PC-9 (cell line): ENCODE measurements at regions not wholly inside any gene's neighbourhood (a gene's known extent, or its start where the extent isn't known, plus 50 kb on each side); places are given as distances from the start of the nearest gene placed in this dataset.

ENCODE experiments used
- BruUV-seq: library from RNA; stranded (reverse); fragments of 400-500 nt; replicated peaks from 2 replicates; lab custom pipeline; 2021; lab: Mats Ljungman, UMichigan
- CTCF ChIA-PET: fragments of 300-600 bp; sonication (Branson Sonifier 250); formaldehyde crosslinking; loops from one replicate; lab custom pipeline; 2022; ENCODE audit warnings: antibody characterized with exemption; lab: Charles Lee
- POLR2A ChIA-PET: fragments of 300-600 bp; sonication (Branson Sonifier 250); formaldehyde crosslinking; loops from one replicate; lab custom pipeline; 2022; ENCODE audit warnings: antibody characterized with exemption; ENCODE audit not compliant: unreplicated experiment; lab: Charles Lee
- DNase-seq, 2 experiments: peaks; one replicate each; pipeline versions ENCODE4 v3.0.0 to v3.0.0-alpha.2; 2015 to 2022; ENCODE audit warnings: mixed read lengths in 1 of 2
- H2AFZ ChIP-seq: fragments of 200-600 bp; sonication (generic); 2 replicates; pipeline ENCODE4 v1.8.1; 2017; ENCODE audit warnings: antibody characterized with exemption
- H3F3A ChIP-seq: fragments of 200-600 bp; sonication (generic); 2 replicates; pipeline ENCODE4 v1.8.1; 2017; ENCODE audit warnings: antibody characterized with exemption, mild to moderate bottlenecking, low read depth; ENCODE audit not compliant: insufficient read depth
- H3K27ac ChIP-seq: fragments of 200-600 bp; sonication (generic); 2 replicates; pipeline ENCODE4 v1.6.1; 2016; ENCODE audit warnings: mixed run types
- H3K27me3 ChIP-seq: fragments of 200-600 bp; sonication (generic); 2 replicates; pipeline ENCODE4 v1.6.1; 2016; ENCODE audit warnings: low read depth, mixed run types; ENCODE audit not compliant: insufficient read depth
- H3K36me3 ChIP-seq: fragments of 200-600 bp; sonication (generic); 2 replicates; pipeline ENCODE4 v1.6.1; 2016; ENCODE audit warnings: low read depth, mixed run types
- H3K4me1 ChIP-seq: fragments of 200-600 bp; sonication (generic); replicated peaks from 2 replicates; pipeline ENCODE4 v1.6.1; 2016; ENCODE audit warnings: mixed run types; ENCODE audit not compliant: insufficient read depth
- H3K4me2 ChIP-seq: fragments of 200-600 bp; sonication (generic); 2 replicates; pipeline ENCODE4 v1.6.1; 2017; ENCODE audit warnings: mixed run types
- H3K4me3 ChIP-seq: fragments of 200-600 bp; sonication (generic); 2 replicates; pipeline ENCODE4 v1.6.1; 2016; ENCODE audit warnings: mixed run types
- H3K79me2 ChIP-seq: fragments of 200-600 bp; sonication (generic); 2 replicates; pipeline ENCODE4 v1.6.1; 2017; ENCODE audit warnings: low read depth, mixed run types
- H3K9me2 ChIP-seq: fragments of 200-600 bp; sonication (generic); 2 replicates; pipeline ENCODE4 v1.8.1; 2017; ENCODE audit warnings: mild to moderate bottlenecking; ENCODE audit not compliant: insufficient read depth
- H3K9me3 ChIP-seq: fragments of 200-600 bp; sonication (generic); 2 replicates; pipeline ENCODE4 v1.8.1; 2016; ENCODE audit warnings: low read depth; ENCODE audit not compliant: insufficient read depth
- H4K20me1 ChIP-seq: fragments of 200-600 bp; sonication (generic); 2 replicates; pipeline ENCODE4 v1.8.1; 2017; ENCODE audit not compliant: insufficient read depth
- EZH2 ChIP-seq: fragments of 200-600 bp; sonication (generic); IDR thresholded peaks from 2 replicates; pipeline ENCODE4 v1.8.0; 2017; ENCODE audit warnings: antibody characterized with exemption, low read depth
- intact Hi-C: fragments of 100-400 bp; cut with micrococcal nuclease; formaldehyde crosslinking; loops from one replicate; pipeline ENCODE4 v1.10.0; 2022; ENCODE audit not compliant: unreplicated experiment
- TF ChIP-seq, protein P1 (sequence below): fragments of 200-600 bp; sonication (generic); conservative IDR thresholded peaks from 2 replicates; pipeline ENCODE4 v1.6.1; 2017; ENCODE audit warnings: mixed run types, antibody characterized with exemption, mild to moderate bottlenecking, moderate library complexity

DNA sequence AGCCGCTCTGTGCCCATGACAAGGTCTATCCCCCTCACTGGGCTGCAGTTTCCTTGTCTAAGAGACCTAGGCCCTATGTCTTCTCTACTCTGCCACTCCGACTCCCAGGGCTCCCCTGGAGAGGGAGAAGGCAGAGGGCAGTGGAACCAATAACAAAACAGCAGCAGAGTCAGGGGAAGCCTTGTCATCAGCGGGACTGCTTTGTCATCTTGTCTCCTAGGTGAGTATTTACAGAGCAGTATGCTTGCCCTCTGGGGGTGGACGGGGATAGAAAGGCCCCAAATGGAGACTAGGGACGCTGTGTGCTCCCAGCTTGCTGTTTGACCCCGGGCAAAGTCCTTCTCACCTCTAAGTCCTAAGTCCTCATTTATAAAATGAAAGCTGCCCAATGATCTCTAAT, 318.5 kb downstream of the CDK5RAP2 start:
- BruUV-seq: no TSS peak
- Histone ChIP-seq H3K9me3 (no peaks in the 10 kb centered on the region), H3K4me3 (no peak overlapping the region), H4K20me1 (no peaks in the 10 kb centered on the region), H3K9me2 (no peaks in the 10 kb centered on the region), H3K27me3 (peaks cover 25% of the 10 kb centered on the region; the same call in 1 of the 2 replicates), H3K27ac (no peak overlapping the region), H3F3A (no peaks in the 10 kb centered on the region), H2AFZ (no peak overlapping the region), H3K36me3 (no peaks in the 10 kb centered on the region), H3K79me2 (no peaks in the 10 kb centered on the region), H3K4me2 (no peak overlapping the region), H3K4me1 (no peaks in the 10 kb centered on the region)
- DNase-seq: no peak
- POLR2A ChIA-PET: no interaction called here
- CTCF ChIA-PET: no interaction called here
- TF ChIP-seq, protein P1, sequence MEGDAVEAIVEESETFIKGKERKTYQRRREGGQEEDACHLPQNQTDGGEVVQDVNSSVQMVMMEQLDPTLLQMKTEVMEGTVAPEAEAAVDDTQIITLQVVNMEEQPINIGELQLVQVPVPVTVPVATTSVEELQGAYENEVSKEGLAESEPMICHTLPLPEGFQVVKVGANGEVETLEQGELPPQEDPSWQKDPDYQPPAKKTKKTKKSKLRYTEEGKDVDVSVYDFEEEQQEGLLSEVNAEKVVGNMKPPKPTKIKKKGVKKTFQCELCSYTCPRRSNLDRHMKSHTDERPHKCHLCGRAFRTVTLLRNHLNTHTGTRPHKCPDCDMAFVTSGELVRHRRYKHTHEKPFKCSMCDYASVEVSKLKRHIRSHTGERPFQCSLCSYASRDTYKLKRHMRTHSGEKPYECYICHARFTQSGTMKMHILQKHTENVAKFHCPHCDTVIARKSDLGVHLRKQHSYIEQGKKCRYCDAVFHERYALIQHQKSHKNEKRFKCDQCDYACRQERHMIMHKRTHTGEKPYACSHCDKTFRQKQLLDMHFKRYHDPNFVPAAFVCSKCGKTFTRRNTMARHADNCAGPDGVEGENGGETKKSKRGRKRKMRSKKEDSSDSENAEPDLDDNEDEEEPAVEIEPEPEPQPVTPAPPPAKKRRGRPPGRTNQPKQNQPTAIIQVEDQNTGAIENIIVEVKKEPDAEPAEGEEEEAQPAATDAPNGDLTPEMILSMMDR: no peak
- TF ChIP-seq EZH2: no peak
- intact Hi-C loops: no loop called here

DNA sequence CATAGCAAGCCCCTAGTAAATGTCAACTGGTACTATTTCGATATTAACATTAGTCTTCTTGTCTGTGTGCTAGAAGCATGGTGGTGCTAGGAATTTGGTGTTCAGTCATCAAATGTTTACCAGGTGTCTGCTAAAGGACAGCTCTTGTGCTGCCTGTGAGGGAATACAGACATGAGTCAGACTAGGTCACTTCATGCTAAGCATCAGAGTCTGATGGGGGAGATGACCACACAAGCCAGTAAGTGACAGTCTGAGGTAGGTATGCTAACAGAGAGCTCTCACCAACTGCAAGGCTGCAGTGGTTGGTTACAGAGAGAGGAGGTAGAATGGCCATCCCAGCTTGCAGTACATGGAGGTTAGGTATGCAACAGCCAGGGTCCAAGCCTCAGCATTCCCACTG, 320.9 kb downstream of the CDK5RAP2 start:
- TF ChIP-seq, protein P1: no peak
- TF ChIP-seq EZH2: no peak
- Histone ChIP-seq H3K9me3 (no peaks in the 10 kb centered on the region), H4K20me1 (no peaks in the 10 kb centered on the region), H3K9me2 (no peaks in the 10 kb centered on the region), H3K4me2 (no peak overlapping the region), H3K27me3 (peaks cover 24% of the 10 kb centered on the region; the same call in 1 of the 2 replicates), H3K27ac (no peak overlapping the region), H3F3A (no peaks in the 10 kb centered on the region), H3K4me1 (no peaks in the 10 kb centered on the region), H2AFZ (no peak overlapping the region), H3K36me3 (no peaks in the 10 kb centered on the region), H3K4me3 (no peak overlapping the region), H3K79me2 (no peaks in the 10 kb centered on the region)
- POLR2A ChIA-PET: no interaction called here
- CTCF ChIA-PET: no interaction called here
- intact Hi-C loops: no loop called here
- DNase-seq: no peak
- no TSS peak for BruUV-seq

DNA sequence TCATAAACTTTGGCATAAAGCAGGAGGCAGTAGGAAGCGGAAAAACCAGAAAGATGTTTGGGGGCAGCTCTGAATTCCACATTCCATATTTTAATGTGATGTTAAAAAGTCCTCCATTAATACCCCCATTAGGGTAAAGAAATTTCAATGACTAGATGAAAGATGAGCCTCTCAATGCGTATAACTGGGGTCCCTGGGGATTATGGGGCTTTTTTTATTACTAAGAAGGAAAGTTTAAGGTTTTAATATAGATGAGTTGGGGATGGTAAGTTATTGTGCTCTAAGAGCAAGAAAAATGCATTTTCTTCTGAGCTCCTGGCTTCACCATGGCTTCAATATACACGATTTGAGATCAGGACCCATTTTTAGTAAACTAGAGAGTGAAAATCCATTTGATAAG, 321.9 kb downstream of the CDK5RAP2 start:
- H3K36me3 ChIP-seq: no peaks in the 10 kb centered on the region
- H3K4me3 ChIP-seq: no peak overlapping the region
- H3K4me2 ChIP-seq: no peak overlapping the region
- H3K9me2 ChIP-seq: no peaks in the 10 kb centered on the region
- H3K79me2 ChIP-seq: no peaks in the 10 kb centered on the region
- peaks cover 15% of the 10 kb centered on the region; the same call in 1 of the 2 replicates for H3K27me3 ChIP-seq
- no peaks in the 10 kb centered on the region for H4K20me1 ChIP-seq
- no peak overlapping the region for H3K27ac ChIP-seq
- no peaks in the 10 kb centered on the region for H3K9me3 ChIP-seq
- TF ChIP-seq, protein P1: no peak
- TF ChIP-seq EZH2: no peak
- intact Hi-C loops: no loop called here
- POLR2A ChIA-PET: no interaction called here
- DNase-seq: no peak
- H3K4me1 ChIP-seq: no peaks in the 10 kb centered on the region
- no peak overlapping the region for H2AFZ ChIP-seq
- no TSS peak for BruUV-seq
- H3F3A ChIP-seq: no peaks in the 10 kb centered on the region
- CTCF ChIA-PET: no interaction called here
